HG03060 (cell line): ENCODE measurements at regions not wholly inside any gene's neighbourhood (a gene's known extent, or its start where the extent isn't known, plus 50 kb on each side); places are given as distances from the start of the nearest gene placed in this dataset.
"Not testable (repeated sequence)": the region's sequence is repeated elsewhere in the genome, so short reads cannot be mapped to it uniquely, and the experiment has no call there.

Experiments used
- ATAC-seq: cut with Tn5 transposase; IDR thresholded peaks from one replicate; pipeline ENCODE4 v1.9.1; 2021; ENCODE audit warnings: low read depth, moderate number of reproducible peaks; ENCODE audit not compliant: unreplicated experiment

DNA sequence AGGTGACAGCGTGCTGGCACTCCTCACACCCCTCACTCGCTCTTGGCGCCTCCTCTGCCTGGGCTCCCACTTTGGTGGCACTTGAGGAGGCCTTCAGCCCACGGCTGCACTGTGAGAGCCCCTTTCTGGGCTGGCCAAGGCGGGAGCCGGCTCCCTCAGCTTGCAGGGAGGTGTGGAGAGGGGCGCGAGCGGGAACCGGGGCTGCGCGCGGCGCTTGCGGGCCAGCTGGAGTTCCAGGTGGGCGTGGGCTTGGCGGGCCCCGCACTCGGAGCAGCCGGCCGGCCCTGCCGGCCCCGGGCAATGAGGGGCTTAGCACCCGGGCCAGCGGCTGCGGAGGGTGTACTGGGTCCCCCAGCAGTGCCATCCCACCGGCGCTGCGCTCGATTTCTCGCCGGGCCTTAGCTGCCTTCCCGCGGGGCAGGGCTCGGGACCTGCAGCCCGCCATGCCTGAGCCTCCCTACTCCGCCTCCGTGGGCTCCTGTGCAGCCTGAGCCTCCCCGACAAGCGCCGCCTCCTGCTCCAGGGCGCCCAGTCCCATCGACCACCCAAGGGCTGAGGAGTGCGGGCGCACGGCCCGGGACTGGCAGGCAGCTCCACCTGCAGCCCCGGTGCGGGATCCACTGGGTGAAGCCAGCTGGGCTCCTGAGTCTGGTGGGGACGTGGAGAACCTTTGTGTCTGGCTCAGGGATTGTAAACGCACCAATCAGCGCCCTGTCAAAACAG lies 247.7 kb upstream of the SLIT2 start:
- ATAC-seq = not testable (repeated sequence)

DNA sequence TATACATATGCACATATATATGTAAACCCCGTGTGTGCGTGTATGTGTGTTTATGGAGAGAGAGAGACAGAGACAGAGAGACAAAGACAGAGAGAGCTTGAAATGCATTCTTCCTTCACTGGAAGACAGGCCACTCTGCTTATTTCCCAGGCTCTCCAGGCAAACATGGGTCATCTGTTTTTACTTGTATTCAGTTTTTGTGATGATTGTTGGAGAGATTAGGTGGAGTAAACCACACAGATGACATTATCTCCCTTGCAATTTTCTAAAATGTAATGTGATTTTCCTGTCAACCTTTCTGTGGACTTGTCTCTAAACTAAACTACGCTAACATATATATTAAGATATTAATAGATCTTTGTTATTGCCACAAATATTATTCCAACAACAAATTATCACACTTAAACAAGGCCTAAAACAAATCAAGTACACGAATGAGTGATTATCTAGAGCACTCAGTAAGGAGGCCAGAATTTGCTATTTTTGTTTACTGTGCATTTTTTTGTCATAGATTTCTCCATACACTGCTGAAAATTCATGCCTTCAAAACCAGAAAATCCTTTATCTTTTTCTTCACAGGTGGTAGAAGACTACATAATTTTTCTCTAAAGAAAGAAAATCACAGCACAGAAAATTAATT lies 251.8 kb upstream of the SLIT2 start:
- ATAC-seq = no peak

DNA sequence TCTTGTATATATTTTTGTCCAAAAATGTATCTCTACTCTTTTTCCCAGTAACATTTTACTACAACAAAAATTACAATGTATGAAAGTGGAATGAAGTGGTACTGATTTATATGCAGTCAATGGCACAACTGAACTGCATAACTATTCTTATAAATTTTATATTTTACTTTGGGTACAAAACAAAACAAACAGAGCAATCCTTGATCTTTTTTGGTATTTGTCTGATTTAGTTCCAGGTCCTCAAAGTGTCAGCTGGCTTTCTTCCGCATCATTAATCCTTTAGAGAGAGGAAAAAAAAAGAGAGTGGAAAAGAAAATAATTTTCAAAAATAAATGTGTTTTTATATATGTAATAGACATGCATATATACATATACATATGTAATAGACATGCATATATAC lies 252.4 kb upstream of the SLIT2 start:
- no peak for ATAC-seq

DNA sequence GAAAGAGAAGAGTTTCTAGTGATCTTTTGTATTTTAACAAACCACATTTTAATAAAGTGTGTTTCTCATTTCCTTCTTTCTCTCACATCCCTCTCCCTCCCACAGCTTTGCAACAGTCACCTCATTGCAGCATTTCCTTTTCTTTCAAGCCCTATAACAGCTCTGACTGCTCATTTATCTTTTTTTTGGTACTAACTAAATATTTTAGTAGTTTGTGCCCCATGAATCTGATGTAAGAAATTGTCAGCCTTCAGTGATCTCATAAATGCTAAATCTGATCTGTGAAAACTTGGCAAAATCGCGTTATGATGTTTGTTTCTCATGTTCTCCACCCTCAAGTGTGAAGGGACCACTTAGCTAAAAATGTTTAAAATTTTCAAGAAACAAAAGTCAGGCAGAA lies 258.5 kb upstream of the SLIT2 start:
- no peak for ATAC-seq

DNA sequence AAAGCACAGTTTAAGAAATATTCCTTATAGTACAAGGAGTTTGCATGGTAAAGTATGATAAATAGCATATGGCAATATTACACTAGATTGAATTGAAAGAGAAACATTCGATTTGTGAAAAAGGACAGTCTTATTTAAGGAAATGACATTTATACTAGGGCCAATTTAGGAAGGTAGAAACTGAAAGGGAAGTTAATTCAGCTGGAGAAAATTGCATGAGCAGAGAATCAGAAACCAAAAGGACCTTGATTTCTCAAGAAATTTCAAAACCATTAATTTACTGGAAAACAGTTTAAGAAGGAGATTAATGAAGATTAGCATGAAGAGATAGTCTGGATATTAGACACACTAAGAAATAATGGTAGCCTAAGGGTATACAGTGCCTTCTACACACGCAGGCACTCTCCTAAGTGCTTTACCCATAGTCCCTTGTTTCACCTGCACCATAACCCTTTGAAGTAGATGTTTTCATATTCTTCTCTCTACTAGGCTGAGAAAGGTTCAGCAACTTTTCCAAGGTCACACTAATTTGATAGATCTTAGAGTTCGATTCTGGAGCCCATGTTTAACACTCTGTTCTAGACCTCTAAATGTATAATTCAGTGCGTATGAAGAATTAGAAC lies 259.1 kb upstream of the SLIT2 start:
- no peak for ATAC-seq

DNA sequence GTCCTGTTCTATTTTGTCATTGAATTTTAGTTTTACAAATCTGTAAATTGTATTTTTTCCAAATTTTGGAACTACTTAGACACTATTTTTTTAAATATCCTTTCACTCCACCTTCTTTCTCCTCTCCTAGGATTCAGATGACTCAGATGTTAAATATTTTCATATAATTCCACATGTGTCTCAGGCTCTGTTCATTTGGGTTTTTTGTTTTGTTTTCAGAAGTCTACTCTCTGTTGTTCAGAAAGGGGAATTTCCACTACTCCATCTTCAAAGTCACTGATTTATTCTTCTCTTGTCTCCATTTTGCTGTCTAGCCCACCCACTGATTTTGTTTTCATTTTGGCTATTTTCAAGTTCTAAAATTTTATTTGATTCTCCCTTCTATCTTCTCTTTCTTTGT lies 264.0 kb upstream of the SLIT2 start:
- ATAC-seq = no peak

DNA sequence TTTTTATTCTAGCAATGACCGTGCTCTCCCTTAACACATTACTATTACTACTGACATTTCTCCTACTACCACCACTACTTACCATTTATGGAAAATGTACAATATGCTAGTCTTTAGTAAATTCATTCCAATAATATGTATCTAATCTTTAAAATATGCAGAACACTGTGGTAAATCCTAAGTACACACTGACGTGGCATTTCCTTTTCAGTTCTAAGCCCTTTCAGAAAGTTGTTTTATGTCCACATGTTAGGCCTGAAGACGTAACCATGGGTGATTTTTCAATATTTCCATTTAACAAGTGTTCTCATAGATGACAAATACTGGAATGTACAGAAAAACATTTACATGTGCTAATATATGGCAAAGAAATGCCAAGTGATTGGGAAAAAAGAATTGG lies 268.6 kb upstream of the SLIT2 start:
- no peak for ATAC-seq

DNA sequence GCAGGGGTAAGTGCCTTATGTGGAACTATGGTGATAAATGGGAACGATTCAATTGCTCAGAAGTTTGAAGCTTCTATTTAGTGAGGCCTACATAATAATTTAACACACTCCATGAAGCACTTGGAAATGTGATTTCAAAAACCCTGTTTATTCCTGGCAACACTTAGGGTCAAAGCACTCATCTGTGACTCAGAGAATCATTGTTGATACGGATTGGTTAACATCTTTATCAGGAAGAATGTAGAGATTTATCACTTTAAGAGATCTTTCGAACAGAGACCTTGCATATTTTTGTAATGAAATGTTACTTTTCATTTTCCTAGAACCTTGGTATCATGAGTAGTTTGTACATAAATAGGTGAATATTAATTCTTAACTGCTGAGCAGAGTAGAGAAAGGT lies 269.1 kb upstream of the SLIT2 start:
- ATAC-seq = no peak

DNA sequence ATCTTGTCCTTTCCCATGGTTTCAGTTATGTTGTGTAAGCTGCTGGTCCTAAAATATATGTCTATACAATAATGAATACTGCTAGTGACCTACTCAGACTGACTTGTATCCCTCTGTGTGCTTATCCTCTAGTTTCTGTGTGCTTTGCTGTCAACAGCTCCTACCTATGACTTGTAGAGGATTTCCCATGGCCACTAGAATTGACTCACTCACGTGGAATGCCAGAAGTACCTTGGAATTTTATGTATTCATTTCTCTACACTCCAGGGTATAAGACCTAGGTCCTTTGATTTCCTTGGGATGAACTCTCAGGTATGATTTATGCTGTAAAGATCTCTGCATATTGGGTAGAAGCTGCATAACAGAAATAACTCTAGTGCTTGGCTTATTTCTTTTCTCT lies 279.9 kb upstream of the SLIT2 start:
- ATAC-seq = no peak

DNA sequence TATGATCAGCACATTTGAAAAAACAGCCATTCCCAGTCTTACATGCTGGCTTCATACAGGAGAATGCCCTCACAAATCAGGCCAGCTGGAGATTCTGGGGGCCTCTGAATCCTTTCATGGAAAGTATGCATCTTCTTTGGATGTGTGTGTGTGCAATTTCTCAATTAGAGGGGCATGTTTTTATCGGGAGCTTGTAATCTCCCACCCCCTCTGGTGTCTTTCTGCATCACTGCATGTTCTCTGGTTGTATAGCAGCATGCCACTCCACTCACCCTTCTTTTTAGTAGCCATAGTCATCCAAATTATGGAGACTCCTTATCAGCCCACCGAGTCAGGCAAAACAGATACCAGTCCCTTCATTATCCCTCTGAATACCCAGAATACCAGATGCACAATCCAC lies 282.2 kb upstream of the SLIT2 start:
- ATAC-seq = no peak

DNA sequence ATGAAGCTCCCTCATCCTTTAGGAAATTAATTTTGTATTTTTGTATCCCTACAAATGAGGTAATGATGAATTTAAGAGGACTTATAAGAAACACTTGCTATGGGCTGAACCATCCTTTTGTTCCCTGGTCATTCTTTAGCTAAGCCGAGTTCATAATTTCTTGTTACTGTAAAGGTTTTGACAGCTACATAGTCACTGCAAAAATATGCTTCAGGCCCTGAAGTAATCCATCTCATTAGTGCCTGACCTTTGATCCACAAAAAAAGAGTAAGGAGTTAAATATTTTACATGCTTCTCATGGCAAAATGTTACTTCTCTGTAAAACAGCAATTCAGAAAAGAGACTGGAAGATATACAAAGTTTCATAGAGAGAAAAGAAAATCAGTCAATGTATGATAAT lies 290.6 kb upstream of the SLIT2 start:
- no peak for ATAC-seq

DNA sequence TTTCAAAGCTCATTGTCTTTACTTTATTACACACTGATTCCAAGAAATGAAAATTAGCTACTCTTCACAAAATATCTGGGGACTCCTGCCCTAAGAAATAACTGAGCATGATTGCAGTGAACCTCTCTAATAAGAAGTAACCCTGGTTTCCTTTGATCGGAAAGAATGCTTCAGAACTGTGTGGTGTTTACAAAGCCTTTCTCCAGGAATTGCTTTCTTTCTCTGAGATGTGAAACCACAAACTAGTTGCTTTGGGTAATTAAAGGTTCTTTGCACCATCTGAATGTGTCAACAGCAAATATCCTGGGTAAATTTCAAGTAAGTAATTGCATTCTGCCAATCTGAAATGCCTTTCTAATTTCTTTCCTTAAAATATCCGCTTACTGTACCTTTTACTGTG lies 292.9 kb upstream of the SLIT2 start:
- no peak for ATAC-seq

DNA sequence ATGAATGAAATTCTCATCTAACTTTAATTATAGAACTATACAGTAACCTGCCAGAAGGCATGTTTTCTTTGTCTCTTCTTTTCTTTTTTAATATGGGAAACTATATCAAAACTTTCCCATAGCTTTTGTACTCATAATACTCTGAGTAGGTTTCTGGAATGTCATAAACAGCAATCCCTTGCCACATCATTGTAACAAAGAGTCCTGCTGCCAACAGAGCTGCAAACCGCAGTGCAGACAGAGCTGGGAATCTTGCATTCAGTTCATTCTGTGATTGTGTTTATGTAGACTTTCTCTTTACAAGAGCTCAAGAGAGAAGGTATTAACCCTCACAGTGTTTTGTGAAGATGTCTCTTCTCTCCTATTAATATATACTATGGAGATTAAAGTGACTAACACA lies 304.4 kb upstream of the SLIT2 start:
- ATAC-seq = no peak

DNA sequence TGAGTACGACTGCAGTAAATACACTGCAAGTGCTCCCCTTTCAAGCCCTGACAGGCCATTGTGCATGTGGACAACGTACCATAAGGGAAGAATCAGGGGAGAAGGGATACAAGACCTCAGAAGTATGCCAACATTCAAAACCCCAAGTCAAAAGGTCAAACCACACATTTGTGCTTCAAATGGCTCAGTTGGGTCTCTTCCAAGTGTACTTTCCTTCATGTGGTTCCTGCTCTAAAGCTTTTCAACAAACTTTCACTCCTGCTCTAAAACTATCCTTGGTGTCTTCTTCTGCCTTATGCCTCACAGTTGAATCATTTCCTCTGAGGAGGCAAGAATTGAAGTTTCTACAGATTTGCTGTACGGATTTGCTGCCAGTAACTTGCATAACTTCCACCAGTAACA lies 305.7 kb upstream of the SLIT2 start:
- no peak for ATAC-seq

DNA sequence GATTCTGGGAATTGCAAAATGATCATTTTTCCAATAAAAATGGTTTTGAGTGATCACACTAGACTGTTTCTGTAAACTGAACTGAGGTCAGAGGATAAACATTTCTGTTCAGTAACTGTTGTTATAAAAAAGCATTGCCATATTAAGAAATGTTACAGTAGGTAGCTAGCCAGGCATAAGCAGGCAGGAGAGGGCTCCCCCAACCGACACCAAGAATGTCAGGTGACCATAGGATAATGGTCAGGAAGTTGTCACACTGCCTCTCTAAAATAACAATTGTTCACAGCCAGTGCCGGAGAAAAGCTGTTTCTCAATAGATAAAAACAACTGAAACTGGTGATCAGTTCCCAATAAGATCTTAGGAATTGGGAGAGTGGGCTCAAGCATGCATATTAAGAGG lies 306.2 kb upstream of the SLIT2 start:
- no peak for ATAC-seq

DNA sequence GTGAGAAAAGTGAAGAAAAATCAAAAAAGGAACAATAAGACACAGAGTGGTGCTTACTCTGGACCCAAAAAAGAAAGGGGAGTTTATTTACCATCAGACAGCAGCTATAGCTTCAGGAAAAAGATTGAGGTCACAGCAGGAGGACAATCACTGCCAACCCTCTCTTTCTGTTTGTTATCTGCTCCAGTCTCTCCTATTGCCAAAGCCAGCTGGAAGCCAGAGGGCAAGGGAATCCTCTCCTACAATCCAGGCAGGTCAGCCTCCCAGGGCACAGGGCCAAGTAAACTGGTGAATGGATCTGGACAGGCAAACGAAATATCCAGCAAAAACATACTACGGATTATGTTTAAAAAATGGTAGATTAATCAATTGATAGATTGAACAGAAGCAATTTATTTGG lies 306.9 kb upstream of the SLIT2 start:
- ATAC-seq = no peak

DNA sequence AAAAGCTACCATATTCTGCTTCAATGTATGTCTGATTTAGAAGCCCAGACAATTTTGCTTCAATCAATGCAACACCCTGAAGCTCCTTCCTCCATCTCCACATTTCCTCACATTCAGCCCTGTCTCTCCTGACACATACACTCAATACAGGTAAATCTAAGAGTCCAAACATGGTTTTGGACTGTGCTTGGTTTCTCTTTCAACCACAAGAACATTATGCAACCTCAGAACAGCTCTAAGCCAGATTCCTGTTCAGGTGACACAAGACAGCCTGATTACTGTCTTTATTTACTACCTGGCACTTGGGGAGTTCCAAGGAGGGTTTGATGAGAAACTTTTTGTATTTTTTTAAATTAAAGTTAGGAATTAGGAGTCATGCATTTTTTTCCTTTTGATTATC lies 307.5 kb upstream of the SLIT2 start:
- no peak for ATAC-seq

DNA sequence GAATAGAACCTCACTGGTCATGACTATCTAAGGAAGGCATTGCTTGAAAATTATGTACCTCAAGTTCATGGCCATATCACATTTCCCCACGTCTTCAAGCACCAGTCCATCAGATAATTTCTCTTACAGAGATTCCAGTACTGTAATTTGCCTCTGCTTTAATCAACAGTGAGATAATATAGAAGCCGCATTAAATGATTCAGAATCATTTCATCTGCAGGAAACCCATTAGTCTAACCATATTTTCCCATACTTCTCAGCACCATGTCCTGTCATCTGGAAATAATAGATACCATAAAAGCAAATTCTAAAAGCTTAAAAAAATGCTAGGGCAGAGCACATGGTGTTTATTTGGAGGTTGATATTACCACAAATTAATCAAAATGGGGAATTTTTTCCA lies 310.3 kb upstream of the SLIT2 start:
- no peak for ATAC-seq

DNA sequence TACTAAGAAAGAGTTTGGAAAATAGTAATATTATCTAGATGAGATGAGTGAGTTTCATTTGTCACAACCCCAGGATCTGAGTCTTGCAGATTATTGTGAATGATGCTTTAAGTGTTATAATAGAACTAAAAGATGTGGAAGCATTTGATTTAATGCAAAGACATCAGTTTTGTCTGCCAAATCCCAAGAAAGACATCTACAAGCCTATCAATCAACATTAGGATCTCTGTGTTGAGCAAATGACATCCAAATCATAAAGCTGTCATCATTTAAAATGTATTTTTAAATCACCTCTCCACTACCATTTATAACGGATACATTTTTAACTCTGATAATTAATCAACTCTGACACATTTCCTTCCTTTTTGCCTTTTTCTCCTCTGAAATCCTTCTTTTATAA lies 310.8 kb upstream of the SLIT2 start:
- ATAC-seq = no peak

DNA sequence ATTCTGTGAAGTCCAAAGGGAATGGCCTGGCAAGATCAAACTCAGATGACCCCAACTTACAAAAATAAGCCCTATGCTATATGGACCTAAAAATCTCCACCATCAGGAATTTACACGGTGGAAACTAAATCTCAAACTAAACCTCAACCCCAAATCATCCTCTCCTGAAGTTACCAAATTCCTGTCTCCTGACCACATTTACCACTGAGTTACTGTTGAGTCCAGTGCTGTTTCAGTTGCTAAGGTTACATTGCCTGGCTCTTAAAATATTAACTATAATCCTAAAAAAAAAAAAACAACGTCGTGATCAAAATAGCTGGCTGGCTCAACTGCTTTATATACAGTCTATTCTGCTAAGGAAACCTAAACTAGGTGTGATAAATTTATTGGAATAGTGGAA lies 315.2 kb upstream of the SLIT2 start:
- ATAC-seq = no peak

DNA sequence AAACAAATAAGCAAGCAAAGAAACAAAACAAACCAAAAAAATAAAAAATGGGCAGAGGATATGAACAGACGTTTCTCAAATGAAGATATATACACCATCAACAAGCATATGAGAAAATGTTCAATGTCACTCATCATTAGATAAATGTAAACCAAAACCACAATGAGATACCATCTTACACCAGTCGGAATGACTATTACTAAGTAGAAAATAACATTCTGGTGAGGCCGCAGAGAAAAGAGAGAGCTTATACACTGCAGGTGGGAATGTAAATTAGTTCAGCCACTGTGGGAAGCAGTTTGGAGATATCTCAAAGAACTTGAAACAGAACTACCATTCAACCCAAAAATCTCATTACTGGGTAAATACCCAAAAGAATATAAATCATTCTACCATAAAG lies 321.0 kb upstream of the SLIT2 start:
- ATAC-seq = no peak

DNA sequence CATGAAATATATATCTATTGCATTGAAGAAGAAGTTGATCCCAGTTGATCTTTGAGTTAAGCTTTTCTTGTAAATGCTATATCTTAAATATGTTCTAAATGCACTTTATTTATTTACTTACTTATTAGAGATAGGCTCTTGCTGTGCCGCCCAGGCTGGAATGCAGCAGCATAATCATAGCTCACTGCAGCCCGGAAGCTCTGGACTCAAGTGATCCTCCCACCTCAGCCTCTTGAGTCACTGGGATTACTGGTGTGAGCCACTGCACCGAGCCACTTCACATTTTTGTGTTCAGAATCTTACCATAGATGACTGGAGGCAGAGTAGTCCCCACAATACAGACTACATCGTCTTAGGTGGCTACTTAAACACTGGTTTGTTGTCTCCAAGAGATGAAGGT lies 324.3 kb upstream of the SLIT2 start:
- no peak for ATAC-seq
